Heart left ventricle (tissue), 16 donors: ENCODE measurements at regions not wholly inside any gene's neighbourhood (a gene's known extent, or its start where the extent isn't known, plus 50 kb on each side); places are given as distances from the start of the nearest gene placed in this dataset.

Experiments used
- ATAC-seq, 4 donors: fragments of 200-7000 bp; cut with Tn5 transposase; one replicate each; pipeline ENCODE4 v1.9.1; 2020 to 2022; ENCODE audit warnings: moderate library complexity in 4 of 4, mild to moderate bottlenecking in 3 of 4, moderate number of reproducible peaks in 1 of 4
- DNase-seq, 5 donors: peaks; one replicate each; pipeline ENCODE4 v3.0.0-alpha.2; 2020
- H3K27ac ChIP-seq, 12 donors: fragments of 200-600 bp; sonication (generic) in 4 of 12; one replicate each; pipeline versions ENCODE4 v1.5.0 to v1.8.0; 2016 to 2022; ENCODE audit warnings: mild to moderate bottlenecking in 2 of 12
- H3K27me3 ChIP-seq, 9 donors: fragments of 200-600 bp; sonication (generic) in 2 of 9; one replicate each; pipeline versions ENCODE4 v1.5.1 to v1.8.0; 2016 to 2022; ENCODE audit warnings: mild to moderate bottlenecking in 3 of 9
- H3K36me3 ChIP-seq, 9 donors: fragments of 200-600 bp; sonication (generic) in 2 of 9; one replicate each; pipeline versions ENCODE4 v1.5.0 to v1.8.0; 2018 to 2022; ENCODE audit warnings: mild to moderate bottlenecking in 2 of 9
- H3K4me1 ChIP-seq, 12 donors: fragments of 200-600 bp; sonication (generic) in 4 of 12; one replicate each; pipeline versions ENCODE4 v1.5.0 to v1.8.0; 2016 to 2022; ENCODE audit warnings: mild to moderate bottlenecking in 3 of 12
- H3K4me3 ChIP-seq, 12 donors: fragments of 200-600 bp; sonication (generic) in 4 of 12; one replicate each; pipeline versions ENCODE4 v1.5.0 to v1.8.0; 2017 to 2022; ENCODE audit warnings: mild to moderate bottlenecking in 9 of 12, moderate library complexity in 4 of 12
- H3K9me3 ChIP-seq, 12 donors: fragments of 200-600 bp; sonication (generic) in 4 of 12; one replicate each; pipeline versions ENCODE4 v1.5.0 to v1.8.0; 2016 to 2022; ENCODE audit warnings: mild to moderate bottlenecking in 1 of 12
- POLR2A ChIP-seq, 2 donors: fragments of 450-650 bp; IDR thresholded peaks; one replicate each; pipeline ENCODE4 v1.6.1; 2017; ENCODE audit warnings: antibody characterized with exemption in 2 of 2, mild to moderate bottlenecking in 2 of 2, moderate library complexity in 2 of 2
- WGBS, 4 donors: extraction: QIAGEN DNeasy Blood & Tissue Kit in 2 of 4; methylation state at CpG; one replicate each; pipeline versions ENCODE4 v1.1.5 to v1.1.7; 2013 to 2018; 5-methylcytosine and 5-hydroxymethylcytosine counted together
- intact Hi-C, 10 donors: fragments of 100-400 bp; cut with DNase I; formaldehyde crosslinking; loops; one replicate each; pipeline versions ENCODE4 v1.11.1 to v1.14.2; 2022
- TF ChIP-seq, protein P1 (sequence below), 12 donors: fragments of 200-600 bp; sonication (generic) in 4 of 12; IDR thresholded peaks; one replicate each; pipeline versions ENCODE4 v1.5.0 to v1.8.0; 2018 to 2022; ENCODE audit warnings: antibody characterized with exemption in 12 of 12, mild to moderate bottlenecking in 5 of 12
- donor health status: ischemic (EF 13 %, LVEDD 7.1; RV severe dilation, severe dysfunction).
- donor health status: healthy with polysubstance abuse.
- donor health status: DM: no; HTN: yes; CAD: no.
- donor health status: DM: no; HTN: no; CAD: no.
- donor health status: ischemic (EF 25% LVEDD 6.9; RV normal size, moderate dysfunction).
- donor health status: ischemic (EF 25% LVEDD 5.7; RV mildly dilated, moderate dysfunction).
- donor health status: healthy.
- donor health status: DM: yes; HTN: yes; CAD: no.
- donor health status: ischemic (EF 35%, LVEDD 5.7; RV mildly dilated, moderate dysfunction).
- donor health status: nonischemic (EF 11% LVEDD 7.7; RV severe dilation, severe dysfunction).
- donor health status: DM: yes; HTN: yes; CAD: no.
- donor health status: PGD.
- donor health status: ischemic (EF 29% LVEDD 5.4; RV normal size, mild dysfunction).
- donor health status: nonischemic (EF 23%, LVEDD 6.1; RV moderate dilation, normal function).

DNA sequence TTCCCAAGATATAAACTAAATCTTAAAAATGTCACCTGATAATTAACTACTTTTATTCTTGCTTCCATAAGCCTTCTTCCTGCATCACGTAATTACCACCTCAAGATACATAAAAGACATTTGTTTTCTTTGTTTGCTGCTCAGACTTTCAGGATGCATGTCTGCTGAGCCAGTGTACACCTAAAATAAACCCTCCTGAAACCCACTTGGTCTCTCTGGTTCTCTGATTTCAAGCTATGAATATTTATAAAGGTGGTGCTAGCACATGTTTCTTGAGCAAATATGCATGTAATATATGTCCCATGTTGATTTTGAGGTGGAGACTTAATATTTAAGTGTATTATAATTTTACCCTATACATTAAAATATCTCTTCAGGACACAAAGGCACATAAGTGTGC lies 1627.7 kb upstream of the CDH9 start:
- no peak for DNase-seq
- intact Hi-C loops, result no loop called here
- WGBS, 4 donors, result 51 to 71% (median 63%) methylated on average over 1 of the region's 1 CpG
- peaks cover 0 to 15% (median 2%) of the 10 kb centered on the region in 12 donors for H3K9me3 ChIP-seq
- H3K4me3 ChIP-seq, result no peak overlapping the region
- H3K27me3 ChIP-seq, result no peaks in the 10 kb centered on the region
- no peaks in the 10 kb centered on the region for H3K36me3 ChIP-seq
- TF ChIP-seq, protein P1, sequence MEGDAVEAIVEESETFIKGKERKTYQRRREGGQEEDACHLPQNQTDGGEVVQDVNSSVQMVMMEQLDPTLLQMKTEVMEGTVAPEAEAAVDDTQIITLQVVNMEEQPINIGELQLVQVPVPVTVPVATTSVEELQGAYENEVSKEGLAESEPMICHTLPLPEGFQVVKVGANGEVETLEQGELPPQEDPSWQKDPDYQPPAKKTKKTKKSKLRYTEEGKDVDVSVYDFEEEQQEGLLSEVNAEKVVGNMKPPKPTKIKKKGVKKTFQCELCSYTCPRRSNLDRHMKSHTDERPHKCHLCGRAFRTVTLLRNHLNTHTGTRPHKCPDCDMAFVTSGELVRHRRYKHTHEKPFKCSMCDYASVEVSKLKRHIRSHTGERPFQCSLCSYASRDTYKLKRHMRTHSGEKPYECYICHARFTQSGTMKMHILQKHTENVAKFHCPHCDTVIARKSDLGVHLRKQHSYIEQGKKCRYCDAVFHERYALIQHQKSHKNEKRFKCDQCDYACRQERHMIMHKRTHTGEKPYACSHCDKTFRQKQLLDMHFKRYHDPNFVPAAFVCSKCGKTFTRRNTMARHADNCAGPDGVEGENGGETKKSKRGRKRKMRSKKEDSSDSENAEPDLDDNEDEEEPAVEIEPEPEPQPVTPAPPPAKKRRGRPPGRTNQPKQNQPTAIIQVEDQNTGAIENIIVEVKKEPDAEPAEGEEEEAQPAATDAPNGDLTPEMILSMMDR (IDR thresholded peaks at IDR 0.05), result no peak
- TF ChIP-seq POLR2A (IDR thresholded peaks at IDR 0.05), result no peak
- H3K27ac ChIP-seq, result no peak overlapping the region
- H3K4me1 ChIP-seq, result no peaks in the 10 kb centered on the region
- no peak for ATAC-seq

GRCh38 chr5:28648108-28648507 lies 1609.7 kb upstream of the CDH9 start:
- DNase-seq, result no peak
- no peak overlapping the region for H3K27ac ChIP-seq
- intact Hi-C loops, result no loop called here
- H3K9me3 ChIP-seq, result peaks cover 0 to 16% (median 0%) of the 10 kb centered on the region in 12 donors
- ATAC-seq, result no peak
- H3K36me3 ChIP-seq, result no peaks in the 10 kb centered on the region
- H3K4me3 ChIP-seq, result no peak overlapping the region
- WGBS, 4 donors, result 69 to 80% (median 73%) methylated on average over 2 of the region's 2 CpGs
- TF ChIP-seq POLR2A (IDR thresholded peaks at IDR 0.05), result no peak
- TF ChIP-seq, protein P1 (IDR thresholded peaks at IDR 0.05), result no peak
- no peaks in the 10 kb centered on the region for H3K4me1 ChIP-seq
- no peaks in the 10 kb centered on the region for H3K27me3 ChIP-seq

DNA sequence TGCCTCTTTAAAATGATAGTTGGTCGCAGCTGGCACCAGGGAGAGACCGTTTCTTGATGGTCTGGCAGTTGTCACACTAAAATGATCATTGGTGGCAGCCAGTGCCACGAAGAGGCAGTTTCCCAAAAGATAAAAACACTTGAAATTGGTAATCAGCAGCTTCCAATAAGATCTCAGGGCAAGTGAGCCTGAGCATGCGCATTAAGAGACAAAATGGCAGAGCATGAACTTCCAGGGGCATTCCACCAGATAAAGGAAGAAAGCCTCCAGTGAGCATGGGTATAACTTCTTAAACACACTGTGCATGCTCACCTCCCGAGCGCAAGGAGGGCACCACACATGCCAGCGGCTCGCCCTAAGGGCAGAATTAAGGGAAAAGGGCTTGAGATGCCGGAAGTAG lies 1594.2 kb upstream of the CDH9 start:
- no peak for ATAC-seq
- 76 to 83% (median 83%) methylated on average over 9 of the region's 9 CpGs for WGBS, 4 donors
- H3K4me3 ChIP-seq, result no peak overlapping the region

GRCh38 chr5:28603869-28604268 lies 1565.5 kb upstream of the CDH9 start:
- Histone ChIP-seq H3K36me3 (no peaks in the 10 kb centered on the region), H3K4me1 (no peaks in the 10 kb centered on the region), H3K9me3 (peaks cover 0 to 25% (median 7%) of the 10 kb centered on the region in 12 donors), H3K27ac (no peak overlapping the region), H3K27me3 (no peaks in the 10 kb centered on the region), H3K4me3 (no peak overlapping the region)
- WGBS, 4 donors, result 77 to 98% (median 84%) methylated on average over 3 of the region's 3 CpGs
- no peak for TF ChIP-seq POLR2A (IDR thresholded peaks at IDR 0.05)
- TF ChIP-seq, protein P1 (IDR thresholded peaks at IDR 0.05), result no peak
- intact Hi-C loops, result no loop called here
- ATAC-seq, result no peak
- no peak for DNase-seq

More for the DNA sequence above, 1594.2 kb upstream of the CDH9 start:
- intact Hi-C loops, result no loop called here
- H3K27ac ChIP-seq, result no peak overlapping the region
- no peak for TF ChIP-seq POLR2A (IDR thresholded peaks at IDR 0.05)
- TF ChIP-seq, protein P1 (IDR thresholded peaks at IDR 0.05), result no peak
- H3K27me3 ChIP-seq, result no peaks in the 10 kb centered on the region
- peaks cover 0 to 15% (median 0%) of the 10 kb centered on the region in 12 donors for H3K9me3 ChIP-seq
- H3K36me3 ChIP-seq, result no peaks in the 10 kb centered on the region
- DNase-seq, result no peak
- H3K4me1 ChIP-seq, result no peaks in the 10 kb centered on the region
